ENCODE measurements at regions not wholly inside any gene's neighbourhood (a gene's known extent, or its start where the extent isn't known, plus 50 kb on each side); places are given as distances from the start of the nearest gene placed in this dataset.

DNA sequence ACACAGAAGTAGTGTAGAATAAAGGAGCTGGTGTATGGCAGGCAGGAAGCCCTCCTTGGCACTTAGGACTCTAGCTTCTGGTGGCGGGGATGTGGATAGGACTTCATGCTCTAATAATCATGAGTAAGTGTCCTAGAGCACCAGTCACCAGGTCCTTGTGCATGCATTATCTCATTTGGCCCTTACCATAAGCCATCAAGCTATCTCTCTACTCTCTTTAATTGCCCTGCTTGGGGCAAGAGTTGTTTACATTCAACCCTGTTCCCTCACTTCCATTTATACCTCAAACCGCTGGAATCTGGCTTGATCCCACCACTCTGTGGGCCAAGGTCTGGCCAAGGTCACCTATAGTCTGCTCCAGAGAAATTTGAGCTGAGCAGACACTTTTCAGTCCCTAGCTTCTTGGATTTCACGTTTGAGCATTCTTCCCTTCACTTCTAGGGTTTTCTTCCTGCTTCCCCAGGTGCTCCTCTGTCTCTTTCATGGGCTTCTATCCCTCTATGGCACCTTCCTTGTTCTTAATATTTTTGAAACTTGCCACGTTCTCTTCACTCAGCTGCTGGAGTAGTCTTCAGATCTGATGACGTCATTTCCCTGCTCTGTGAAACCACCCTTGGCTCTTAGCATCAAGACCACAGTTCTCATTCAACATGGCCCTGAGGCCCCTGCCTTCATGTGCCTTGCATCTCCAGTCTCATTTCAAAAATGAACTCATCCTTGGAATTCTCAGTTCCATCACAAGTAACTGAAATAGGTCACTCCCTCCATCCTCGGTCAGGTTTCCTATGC, 94.9 kb upstream of the GATA6 start:
- intact Hi-C loops (cut with micrococcal nuclease) = no loop called here
- ChIA-PET RAD21 (ENCODE audit: low non-redundant PET in 1 of 2, low total read pairs in 2 of 2, uncharacterized antibody in 2 of 2, unreplicated experiment in 2 of 2) (no interaction called here), POLR2A (no interaction called here), CTCF (interaction anchor here (1.0 kb wide), 1 partner anchor 489 kb away, joined by 3 read pairs; no protein-coding TSS in a partner anchor)
- Histone ChIP-seq H3K36me3 (ENCODE audit: control insufficient read depth in 1 of 2, insufficient read depth in 2 of 2, low read length in 2 of 2) (no peaks in the 10 kb centered on the region), H3K27me3 (ENCODE audit: insufficient read depth, low read length) (no peaks in the 10 kb centered on the region), H3K9ac (ENCODE audit: low read length) (no peak overlapping the region), H3K79me2 (ENCODE audit: insufficient read depth, low read length) (no peaks in the 10 kb centered on the region), H3K4me3 (replicated peaks in 1 of 2; ENCODE audit: low read depth in 1 of 2, low read length in 2 of 2) (no peak overlapping the region), H3K4me2 (ENCODE audit: low read length) (no peak overlapping the region), H3K9me3 (ENCODE audit: control insufficient read depth in 1 of 2, insufficient read depth in 1 of 2, low read depth in 1 of 2, low read length in 2 of 2) (no peaks in the 10 kb centered on the region), H4K20me1 (ENCODE audit: insufficient read depth) (no peaks in the 10 kb centered on the region), H3K27ac (ENCODE audit: low read depth, low read length) (no peak overlapping the region), H2AFZ (ENCODE audit: low read depth, low read length, poor library complexity, severe bottlenecking) (no peak overlapping the region), H3K4me1 (ENCODE audit: control insufficient read depth in 1 of 2, insufficient read depth in 2 of 2, low read length in 2 of 2) (no peaks in the 10 kb centered on the region), H3K9me2 (ENCODE audit: insufficient read depth) (no peaks in the 10 kb centered on the region)
- TF ChIP-seq SRF (IDR thresholded peaks at IDR 0.05; ENCODE audit: low read depth) (no peak), EGR1 (IDR thresholded peaks at IDR 0.05; ENCODE audit: low read depth) (no peak), SP1 (IDR thresholded peaks at IDR 0.05; ENCODE audit: low read depth) (no peak), TCF7L2 (IDR thresholded peaks at IDR 0.05; ENCODE audit: borderline replicate concordance, extremely low read depth, insufficient read depth, insufficient read length) (no peak), ZFX (IDR thresholded peaks at IDR 0.05) (no peak), YY1 (IDR thresholded peaks at IDR 0.05; ENCODE audit: extremely low read depth, insufficient replicate concordance, low read depth, low read length) (no peak), CEBPB (IDR thresholded peaks at IDR 0.05; ENCODE audit: low read depth) (no peak)
- TF ChIP-seq, protein P1, sequence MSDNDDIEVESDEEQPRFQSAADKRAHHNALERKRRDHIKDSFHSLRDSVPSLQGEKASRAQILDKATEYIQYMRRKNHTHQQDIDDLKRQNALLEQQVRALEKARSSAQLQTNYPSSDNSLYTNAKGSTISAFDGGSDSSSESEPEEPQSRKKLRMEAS (IDR thresholded peaks at IDR 0.05) = no peak
- TF ChIP-seq, protein P2, sequence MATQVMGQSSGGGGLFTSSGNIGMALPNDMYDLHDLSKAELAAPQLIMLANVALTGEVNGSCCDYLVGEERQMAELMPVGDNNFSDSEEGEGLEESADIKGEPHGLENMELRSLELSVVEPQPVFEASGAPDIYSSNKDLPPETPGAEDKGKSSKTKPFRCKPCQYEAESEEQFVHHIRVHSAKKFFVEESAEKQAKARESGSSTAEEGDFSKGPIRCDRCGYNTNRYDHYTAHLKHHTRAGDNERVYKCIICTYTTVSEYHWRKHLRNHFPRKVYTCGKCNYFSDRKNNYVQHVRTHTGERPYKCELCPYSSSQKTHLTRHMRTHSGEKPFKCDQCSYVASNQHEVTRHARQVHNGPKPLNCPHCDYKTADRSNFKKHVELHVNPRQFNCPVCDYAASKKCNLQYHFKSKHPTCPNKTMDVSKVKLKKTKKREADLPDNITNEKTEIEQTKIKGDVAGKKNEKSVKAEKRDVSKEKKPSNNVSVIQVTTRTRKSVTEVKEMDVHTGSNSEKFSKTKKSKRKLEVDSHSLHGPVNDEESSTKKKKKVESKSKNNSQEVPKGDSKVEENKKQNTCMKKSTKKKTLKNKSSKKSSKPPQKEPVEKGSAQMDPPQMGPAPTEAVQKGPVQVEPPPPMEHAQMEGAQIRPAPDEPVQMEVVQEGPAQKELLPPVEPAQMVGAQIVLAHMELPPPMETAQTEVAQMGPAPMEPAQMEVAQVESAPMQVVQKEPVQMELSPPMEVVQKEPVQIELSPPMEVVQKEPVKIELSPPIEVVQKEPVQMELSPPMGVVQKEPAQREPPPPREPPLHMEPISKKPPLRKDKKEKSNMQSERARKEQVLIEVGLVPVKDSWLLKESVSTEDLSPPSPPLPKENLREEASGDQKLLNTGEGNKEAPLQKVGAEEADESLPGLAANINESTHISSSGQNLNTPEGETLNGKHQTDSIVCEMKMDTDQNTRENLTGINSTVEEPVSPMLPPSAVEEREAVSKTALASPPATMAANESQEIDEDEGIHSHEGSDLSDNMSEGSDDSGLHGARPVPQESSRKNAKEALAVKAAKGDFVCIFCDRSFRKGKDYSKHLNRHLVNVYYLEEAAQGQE (IDR thresholded peaks at IDR 0.05; ENCODE audit: low read depth) = no peak
- DNase-seq (ENCODE audit: low read depth, low spot score) (no peak), ATAC-seq (no peak)
- BruUV-seq (replicated peaks) = no TSS peak

All from HCT116 (cell line).